GM10248 (cell line): ENCODE measurements at regions not wholly inside any gene's neighbourhood (a gene's known extent, or its start where the extent isn't known, plus 50 kb on each side); places are given as distances from the start of the nearest gene placed in this dataset.

Experiments
- CTCF ChIA-PET: fragments of 300-600 bp; sonication (Branson Sonifier 250); formaldehyde crosslinking; extraction: SDS; loops from one replicate; lab custom pipeline; 2021; ENCODE audit warnings: antibody characterized with exemption; lab: Yijun Ruan, JAX
- POLR2A ChIA-PET: fragments of 350-650 bp; sonication (Branson Sonifier 250); formaldehyde crosslinking; extraction: SDS; loops from one replicate; lab custom pipeline; 2020; ENCODE audit warnings: antibody characterized with exemption; lab: Yijun Ruan, JAX
- DNase-seq: peaks from one replicate; pipeline ENCODE4 v3.0.0; 2012; ENCODE audit errors: extremely low spot score
- CTCF ChIP-seq: IDR thresholded peaks from 2 replicates; pipeline ENCODE4 v1.5.1; 2012; ENCODE audit warnings: mild to moderate bottlenecking, low read depth; ENCODE audit errors: extremely low read depth, missing control alignments, control extremely low read depth

- ChIA-PET CTCF (interaction anchor here (0.6 to 2.6 kb wide), 9 partner anchors 9 to 1048 kb away, joined by 3 to 8 read pairs (median 3); no protein-coding TSS in a partner anchor), POLR2A (no interaction called here)
- DNase-seq = no peak
- TF ChIP-seq CTCF = peak; percentile 59
Observed at GRCh38 chr6:144585217-144585814, 300.2 kb downstream of the UTRN start.

- CTCF ChIA-PET = interaction anchor here (1.6 kb wide), 1 partner anchor 13 kb away, joined by 7 read pairs; no protein-coding TSS in a partner anchor
Observed at GRCh38 chr6:144586986-144587385, 301.9 kb downstream of the UTRN start.

GRCh38 chr6:144588697-144589325 is 303.7 kb downstream of the UTRN start:
- POLR2A ChIA-PET = no interaction called here
- CTCF ChIA-PET = interaction anchor here (1.0 to 1.6 kb wide), 3 partner anchors 219 to 1045 kb away, joined by 3 to 4 read pairs (median 3); no protein-coding TSS in a partner anchor
- no peak for TF ChIP-seq CTCF
- no peak for DNase-seq

More at GRCh38 chr6:144586986-144587385, 301.9 kb downstream of the UTRN start:
- no peak for TF ChIP-seq CTCF
- no peak for DNase-seq
- POLR2A ChIA-PET = no interaction called here

- no peak for DNase-seq
- ChIA-PET POLR2A (no interaction called here), CTCF (interaction anchor here (1.6 kb wide), 1 partner anchor 1043 kb away, joined by 4 read pairs; no protein-coding TSS in a partner anchor)
- TF ChIP-seq CTCF = no peak
Observed at GRCh38 chr6:144590532-144590931, 305.4 kb downstream of the UTRN start.

- DNase-seq = no peak
- no peak for TF ChIP-seq CTCF
- ChIA-PET POLR2A (no interaction called here), CTCF (interaction anchor here (1.1 kb wide), 1 partner anchor 8 kb away, joined by 3 read pairs; no protein-coding TSS in a partner anchor)
Observed at GRCh38 chr6:144593392-144593791, 308.3 kb downstream of the UTRN start.

GRCh38 chr6:144594585-144594984 is 309.4 kb downstream of the UTRN start:
- DNase-seq = no peak
- no peak for TF ChIP-seq CTCF
- POLR2A ChIA-PET = no interaction called here
- CTCF ChIA-PET = interaction anchor here (1.1 to 2.4 kb wide), 2 partner anchors 9 to 11 kb away, joined by 3 to 10 read pairs; no protein-coding TSS in a partner anchor
